H1 (cell line): ENCODE measurements at regions not wholly inside any gene's neighbourhood (a gene's known extent, or its start where the extent isn't known, plus 50 kb on each side); places are given as distances from the start of the nearest gene placed in this dataset.

ENCODE experiments used
- CTCF ChIA-PET: fragments of 300-600 bp; sonication (Branson Sonifier 250); formaldehyde crosslinking; loops from one replicate; lab custom pipeline; 2021; ENCODE audit not compliant: partially characterized antibody; lab: Charles Lee
- POLR2A ChIA-PET: fragments of 300-600 bp; sonication (Branson Sonifier 250); formaldehyde crosslinking; loops from one replicate; lab custom pipeline; 2021; ENCODE audit warnings: inconsistent platforms; ENCODE audit not compliant: partially characterized antibody; lab: Charles Lee
- DNase-seq, 2 experiments: peaks; one replicate each; pipeline versions ENCODE4 v3.0.0 to v3.0.0-alpha.2; 2010 to 2022; ENCODE audit warnings: low spot score in 2 of 2, low read depth in 1 of 2, mixed read lengths in 1 of 2
- FAIRE-seq: peaks from 2 replicates; lab custom pipeline; 2011; peaks lifted over from hg19 to GRCh38; lab: Jason Lieb, UNC
- H2AFZ ChIP-seq: 2 replicates; pipeline ENCODE4 v1.8.1; 2012; ENCODE audit warnings: low read length, inconsistent platforms
- H2AK5ac ChIP-seq: 2 replicates; pipeline ENCODE4 v1.6.1; 2013; ENCODE audit warnings: low read depth, low read length
- H2BK120ac ChIP-seq: replicated peaks from 2 replicates; pipeline ENCODE3; 2013; ENCODE audit warnings: low read depth, low read length, inconsistent platforms
- H2BK12ac ChIP-seq: 2 replicates; pipeline ENCODE4 v1.6.1; 2013; ENCODE audit warnings: low read depth, low read length
- H2BK15ac ChIP-seq: 2 replicates; pipeline ENCODE4 v1.6.1; 2013; ENCODE audit warnings: low read length
- H2BK20ac ChIP-seq: 2 replicates; pipeline ENCODE4 v1.6.1; 2013; ENCODE audit warnings: low read length
- H2BK5ac ChIP-seq: 2 replicates; pipeline ENCODE4 v1.6.1; 2013; ENCODE audit warnings: low read depth, low read length
- H3K14ac ChIP-seq: 2 replicates; pipeline ENCODE4 v1.6.1; 2013; ENCODE audit warnings: inconsistent platforms; ENCODE audit not compliant: insufficient read length
- H3K18ac ChIP-seq: 2 replicates; pipeline ENCODE4 v1.6.1; 2013; ENCODE audit warnings: low read length; ENCODE audit errors: extremely low read depth
- H3K23ac ChIP-seq: 2 replicates; pipeline ENCODE4 v1.6.1; 2013; ENCODE audit warnings: inconsistent platforms; ENCODE audit not compliant: insufficient read length
- H3K23me2 ChIP-seq: 2 replicates; pipeline ENCODE4 v1.6.1; 2013; ENCODE audit warnings: low read depth, low read length
- H3K27ac ChIP-seq: 2 replicates; pipeline ENCODE4 v1.6.1; 2011; ENCODE audit warnings: low read depth, low read length, inconsistent platforms
- H3K27me3 ChIP-seq, 4 experiments: replicated peaks in 1 of 4; 1 replicate in 1 of 4; 2 replicates in 3 of 4; pipeline versions ENCODE4 v1.6.1 to v1.8.1; 2011 to 2013; ENCODE audit warnings: low read length in 3 of 4, mild to moderate bottlenecking in 3 of 4, inconsistent platforms in 2 of 4, mixed read lengths in 2 of 4, moderate library complexity in 1 of 4; ENCODE audit not compliant: control insufficient read depth in 3 of 4, insufficient read depth in 3 of 4; ENCODE audit errors: extremely low read depth in 1 of 4
- H3K36me3 ChIP-seq, 4 experiments: 2 replicates each; pipeline versions ENCODE4 v1.6.1 to v1.8.1; 2011 to 2013; ENCODE audit warnings: mild to moderate bottlenecking in 4 of 4, low read length in 3 of 4, moderate library complexity in 2 of 4, control low read depth in 1 of 4, inconsistent platforms in 1 of 4; ENCODE audit not compliant: insufficient read depth in 4 of 4, control insufficient read depth in 2 of 4
- H3K4ac ChIP-seq: replicated peaks from 2 replicates; pipeline ENCODE3; 2013; ENCODE audit warnings: low read length, low read depth, mixed read lengths, inconsistent platforms; ENCODE audit not compliant: insufficient read length
- H3K4me1 ChIP-seq, 4 experiments: replicated peaks in 1 of 4; 1 replicate in 1 of 4; 2 replicates in 3 of 4; pipeline versions ENCODE4 v1.6.1 to v1.8.1; 2011 to 2013; ENCODE audit warnings: low read length in 3 of 4, inconsistent platforms in 2 of 4, mixed read lengths in 1 of 4; ENCODE audit not compliant: insufficient read depth in 4 of 4, control insufficient read depth in 3 of 4
- H3K4me2 ChIP-seq, 2 experiments: 2 replicates each; pipeline versions ENCODE4 v1.6.1 to v1.8.1; 2011 to 2013; ENCODE audit warnings: low read depth in 2 of 2, low read length in 2 of 2, control low read depth in 1 of 2, inconsistent platforms in 1 of 2, mild to moderate bottlenecking in 1 of 2; ENCODE audit not compliant: insufficient read depth in 1 of 2
- H3K4me3 ChIP-seq, 4 experiments: fragments of 200-600, 300-600 bp in 1 of 4; sonication (generic), shearing (Covaris generic), sonication (Bioruptor Twin) in 1 of 4; 2 replicates each; pipeline versions ENCODE4 v1.5.1 to v1.8.1; 2011 to 2016; ENCODE audit warnings: low read length in 4 of 4, low read depth in 3 of 4, control low read depth in 2 of 4, inconsistent platforms in 2 of 4, mild to moderate bottlenecking in 2 of 4, mixed read lengths in 1 of 4, moderate library complexity in 1 of 4; ENCODE audit not compliant: insufficient read depth in 2 of 4; ENCODE audit errors: extremely low read depth in 1 of 4
- H3K56ac ChIP-seq: replicated peaks from 2 replicates; pipeline ENCODE3; 2013; ENCODE audit warnings: low read depth, mild to moderate bottlenecking, mixed read lengths, low read length, inconsistent platforms; ENCODE audit not compliant: insufficient read length
- H3K79me1 ChIP-seq: 2 replicates; pipeline ENCODE4 v1.6.1; 2013; ENCODE audit warnings: low read depth, low read length, control low read depth
- H3K79me2 ChIP-seq, 2 experiments: 2 replicates each; pipeline versions ENCODE4 v1.6.1 to v1.8.1; 2012 to 2013; ENCODE audit warnings: low read length in 2 of 2, mild to moderate bottlenecking in 2 of 2, inconsistent platforms in 1 of 2; ENCODE audit not compliant: insufficient read depth in 2 of 2, control insufficient read depth in 1 of 2
- H3K9ac ChIP-seq, 4 experiments: replicated peaks in 1 of 4; 1 replicate in 1 of 4; 2 replicates in 3 of 4; pipeline versions ENCODE4 v1.6.1 to v1.8.1; 2011 to 2013; ENCODE audit warnings: low read depth in 3 of 4, low read length in 3 of 4, control low read depth in 2 of 4, mild to moderate bottlenecking in 2 of 4, moderate library complexity in 2 of 4, inconsistent platforms in 1 of 4; ENCODE audit errors: extremely low read depth in 1 of 4
- H3K9me3 ChIP-seq, 2 experiments: 2 replicates each; pipeline versions ENCODE4 v1.6.1 to v1.8.1; 2012 to 2013; ENCODE audit warnings: mild to moderate bottlenecking in 2 of 2, moderate library complexity in 2 of 2, control low read depth in 1 of 2, inconsistent platforms in 1 of 2, low read depth in 1 of 2, low read length in 1 of 2, mixed read lengths in 1 of 2; ENCODE audit not compliant: insufficient read depth in 2 of 2
- H4K20me1 ChIP-seq, 2 experiments: replicated peaks in 1 of 2; 2 replicates each; pipeline versions ENCODE3 to v1.8.1; 2011 to 2013; ENCODE audit warnings: inconsistent platforms in 2 of 2, low read length in 2 of 2, mild to moderate bottlenecking in 1 of 2; ENCODE audit not compliant: insufficient read depth in 2 of 2, control insufficient read depth in 1 of 2
- H4K5ac ChIP-seq: 2 replicates; pipeline ENCODE4 v1.6.1; 2013; ENCODE audit warnings: low read length, low read depth, mixed read lengths, inconsistent platforms; ENCODE audit not compliant: insufficient read length
- H4K8ac ChIP-seq: 2 replicates; pipeline ENCODE4 v1.8.0; 2013; ENCODE audit warnings: mild to moderate bottlenecking, moderate library complexity, low read length, inconsistent platforms; ENCODE audit not compliant: insufficient read depth; ENCODE audit errors: extremely low read depth
- H4K91ac ChIP-seq: replicated peaks from 2 replicates; pipeline ENCODE3; 2013; ENCODE audit warnings: low read length, mixed read lengths, inconsistent platforms; ENCODE audit not compliant: insufficient read length
- BACH1 ChIP-seq: IDR thresholded peaks from 2 replicates; pipeline ENCODE4 v1.6.1; 2012; ENCODE audit warnings: low read length, improper control_type of control experiment
- FOSL1 ChIP-seq: IDR thresholded peaks from 2 replicates; pipeline ENCODE4 v1.6.1; 2011; ENCODE audit warnings: mild to moderate bottlenecking, low read depth, low read length, moderate library complexity; ENCODE audit not compliant: insufficient read depth
- HDAC2 ChIP-seq, 2 experiments: fragments of 300-600 bp in 1 of 2; sonication (generic) in 1 of 2; IDR thresholded peaks; 2 replicates each; pipeline ENCODE4 v1.6.1; 2011 to 2012; ENCODE audit warnings: low read depth in 2 of 2, low read length in 2 of 2, mild to moderate bottlenecking in 2 of 2, moderate library complexity in 2 of 2, borderline replicate concordance in 1 of 2, inconsistent platforms in 1 of 2
- JUN ChIP-seq: IDR thresholded peaks from 2 replicates; pipeline ENCODE4 v1.6.1; 2011; ENCODE audit warnings: low read depth, mild to moderate bottlenecking, improper control_type of control experiment, low read length
- POLR2AphosphoS5 ChIP-seq: IDR thresholded peaks from 2 replicates; pipeline ENCODE4 v1.6.1; 2011; ENCODE audit warnings: low read depth, low read length
- RNF2 ChIP-seq: fragments of 200-900, 300-1000 bp; sonication (generic); IDR thresholded peaks from 2 replicates; pipeline ENCODE4 v1.7.1; 2016; ENCODE audit warnings: borderline replicate concordance, low read depth, mild to moderate bottlenecking, antibody characterized with exemption, low read length; ENCODE audit not compliant: poor library complexity, severe bottlenecking; ENCODE audit errors: missing control alignments
- RXRA ChIP-seq: IDR thresholded peaks from 2 replicates; pipeline ENCODE4 v1.6.1; 2011; ENCODE audit warnings: low read depth, mild to moderate bottlenecking, low read length, moderate library complexity; ENCODE audit not compliant: insufficient read depth
- TAF7 ChIP-seq: optimal IDR thresholded peaks from 2 replicates; pipeline ENCODE3; 2011; ENCODE audit warnings: low read depth, mild to moderate bottlenecking, inconsistent platforms, low read length, moderate library complexity, borderline replicate concordance
- WGBS, 2 experiments: shearing (Covaris generic) in 1 of 2; methylation state at CpG; one replicate each; pipeline versions ENCODE4 v1.1.6 to v1.1.7; 2013 to 2015; ENCODE audit warnings: low lambda C conversion rate in 2 of 2, mixed read lengths in 2 of 2, inconsistent platforms in 1 of 2, low coverage in 1 of 2, missing lambda C conversion rate in 1 of 2; ENCODE audit not compliant: insufficient replicate concordance in 2 of 2, insufficient coverage in 1 of 2, insufficient read length in 1 of 2; ENCODE audit errors: extremely low coverage in 1 of 2, missing lambda C conversion rate in 1 of 2; 5-methylcytosine and 5-hydroxymethylcytosine counted together
- TF ChIP-seq, protein P1 (sequence below): IDR thresholded peaks from 2 replicates; pipeline ENCODE4 v1.6.1; 2011; ENCODE audit warnings: low read length, improper control_type of control experiment
- TF ChIP-seq, protein P2 (sequence below): IDR thresholded peaks from 2 replicates; pipeline ENCODE4 v1.6.1; 2012; ENCODE audit warnings: low read length, inconsistent platforms
- TF ChIP-seq, protein P3 (sequence below): IDR thresholded peaks from 2 replicates; pipeline ENCODE4 v1.6.1; 2012; ENCODE audit warnings: inconsistent platforms

DNA sequence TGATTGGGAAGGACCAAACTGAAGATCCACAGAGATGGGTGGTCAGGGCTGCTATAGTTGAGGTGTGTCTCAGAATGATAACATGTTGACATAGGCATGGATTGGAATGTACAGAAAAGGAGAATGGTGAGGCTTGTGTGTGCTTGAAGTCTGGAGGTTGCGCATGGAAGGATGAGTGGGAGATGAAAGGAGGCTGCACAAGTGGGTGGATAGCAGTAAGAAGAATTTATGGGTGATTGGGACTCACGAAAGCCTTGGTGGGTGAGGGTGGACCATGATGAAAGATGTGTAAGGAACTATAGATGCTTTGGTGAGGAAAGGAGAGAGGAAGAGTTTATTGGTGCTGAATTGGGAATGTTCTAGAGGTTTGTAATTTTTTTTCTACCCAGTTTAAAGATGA lies 1287.7 kb downstream of the UQCRFS1 start:
- Histone ChIP-seq H2BK15ac (no peak overlapping the region), H3K79me2 (no peaks in the 10 kb centered on the region), H3K9ac (no peak overlapping the region), H3K56ac (no peak overlapping the region), H3K36me3 (no peaks in the 10 kb centered on the region), H3K23me2 (no peaks in the 10 kb centered on the region), H3K23ac (no peak overlapping the region), H4K20me1 (no peaks in the 10 kb centered on the region), H4K5ac (no peak overlapping the region), H3K27me3 (no peaks in the 10 kb centered on the region), H2BK20ac (no peak overlapping the region), H3K27ac (no peak overlapping the region), H3K4ac (no peak overlapping the region), H4K91ac (no peak overlapping the region), H4K8ac (no peak overlapping the region), H2BK12ac (no peak overlapping the region), H2BK5ac (no peak overlapping the region), H3K9me3 (peaks cover 67 to 81% of the 10 kb centered on the region in 2 experiments), H3K18ac (no peak overlapping the region), H3K79me1 (no peaks in the 10 kb centered on the region), H2AFZ (no peak overlapping the region), H3K4me1 (no peaks in the 10 kb centered on the region), H3K4me3 (no peak overlapping the region), H2AK5ac (no peak overlapping the region), H2BK120ac (no peak overlapping the region), H3K4me2 (no peak overlapping the region), H3K14ac (no peak overlapping the region)
- FAIRE-seq (no peak), DNase-seq (no peak)
- CTCF ChIA-PET = no interaction called here
- WGBS, 2 experiments = 69% methylated on average over 2 of the region's 2 CpGs; no CpG with 5 or more reads in 1 of the 2 experiments
- POLR2A ChIA-PET = no interaction called here
- TF ChIP-seq TAF7 (no peak), JUN (no peak), BACH1 (no peak), RNF2 (no peak), RXRA (no peak), POLR2AphosphoS5 (no peak), HDAC2 (IDR thresholded peaks at IDR 0.05; ENCODE audit: borderline replicate concordance in 1 of 2, low read depth in 2 of 2, low read length in 2 of 2) (no peak), FOSL1 (no peak)
- TF ChIP-seq, protein P1, sequence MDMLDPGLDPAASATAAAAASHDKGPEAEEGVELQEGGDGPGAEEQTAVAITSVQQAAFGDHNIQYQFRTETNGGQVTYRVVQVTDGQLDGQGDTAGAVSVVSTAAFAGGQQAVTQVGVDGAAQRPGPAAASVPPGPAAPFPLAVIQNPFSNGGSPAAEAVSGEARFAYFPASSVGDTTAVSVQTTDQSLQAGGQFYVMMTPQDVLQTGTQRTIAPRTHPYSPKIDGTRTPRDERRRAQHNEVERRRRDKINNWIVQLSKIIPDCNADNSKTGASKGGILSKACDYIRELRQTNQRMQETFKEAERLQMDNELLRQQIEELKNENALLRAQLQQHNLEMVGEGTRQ = no peak
- TF ChIP-seq, protein P2, sequence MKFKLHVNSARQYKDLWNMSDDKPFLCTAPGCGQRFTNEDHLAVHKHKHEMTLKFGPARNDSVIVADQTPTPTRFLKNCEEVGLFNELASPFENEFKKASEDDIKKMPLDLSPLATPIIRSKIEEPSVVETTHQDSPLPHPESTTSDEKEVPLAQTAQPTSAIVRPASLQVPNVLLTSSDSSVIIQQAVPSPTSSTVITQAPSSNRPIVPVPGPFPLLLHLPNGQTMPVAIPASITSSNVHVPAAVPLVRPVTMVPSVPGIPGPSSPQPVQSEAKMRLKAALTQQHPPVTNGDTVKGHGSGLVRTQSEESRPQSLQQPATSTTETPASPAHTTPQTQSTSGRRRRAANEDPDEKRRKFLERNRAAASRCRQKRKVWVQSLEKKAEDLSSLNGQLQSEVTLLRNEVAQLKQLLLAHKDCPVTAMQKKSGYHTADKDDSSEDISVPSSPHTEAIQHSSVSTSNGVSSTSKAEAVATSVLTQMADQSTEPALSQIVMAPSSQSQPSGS = no peak
- TF ChIP-seq, protein P3, sequence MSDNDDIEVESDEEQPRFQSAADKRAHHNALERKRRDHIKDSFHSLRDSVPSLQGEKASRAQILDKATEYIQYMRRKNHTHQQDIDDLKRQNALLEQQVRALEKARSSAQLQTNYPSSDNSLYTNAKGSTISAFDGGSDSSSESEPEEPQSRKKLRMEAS = no peak
